Tibial nerve (tissue), 4 donors: ENCODE measurements at regions not wholly inside any gene's neighbourhood (a gene's known extent, or its start where the extent isn't known, plus 50 kb on each side); places are given as distances from the start of the nearest gene placed in this dataset.
"Not testable (repeated sequence)": the region's sequence is repeated elsewhere in the genome, so short reads cannot be mapped to it uniquely, and the experiment has no call there.

Source experiments
- EP300 ChIP-seq, 2 donors: sonication (generic); formaldehyde crosslinking; IDR thresholded peaks; one replicate each; pipeline ENCODE4 v1.6.1; 2017; ENCODE audit warnings: antibody characterized with exemption in 2 of 2, mild to moderate bottlenecking in 1 of 2
- TF ChIP-seq, protein P1 (sequence below), 5 experiments: fragments of 200-600 bp in 3 of 5; fragments of 450-650 bp in 2 of 5; sonication (generic) in 3 of 5; IDR thresholded peaks; one replicate each; pipeline ENCODE4 v1.5.1; 2016 to 2019; ENCODE audit warnings: antibody characterized with exemption in 5 of 5, mild to moderate bottlenecking in 3 of 5, moderate library complexity in 2 of 5

GRCh38 chr1:206256935-206257334, 53.6 kb downstream of the SRGAP2 start:
- TF ChIP-seq, protein P1, sequence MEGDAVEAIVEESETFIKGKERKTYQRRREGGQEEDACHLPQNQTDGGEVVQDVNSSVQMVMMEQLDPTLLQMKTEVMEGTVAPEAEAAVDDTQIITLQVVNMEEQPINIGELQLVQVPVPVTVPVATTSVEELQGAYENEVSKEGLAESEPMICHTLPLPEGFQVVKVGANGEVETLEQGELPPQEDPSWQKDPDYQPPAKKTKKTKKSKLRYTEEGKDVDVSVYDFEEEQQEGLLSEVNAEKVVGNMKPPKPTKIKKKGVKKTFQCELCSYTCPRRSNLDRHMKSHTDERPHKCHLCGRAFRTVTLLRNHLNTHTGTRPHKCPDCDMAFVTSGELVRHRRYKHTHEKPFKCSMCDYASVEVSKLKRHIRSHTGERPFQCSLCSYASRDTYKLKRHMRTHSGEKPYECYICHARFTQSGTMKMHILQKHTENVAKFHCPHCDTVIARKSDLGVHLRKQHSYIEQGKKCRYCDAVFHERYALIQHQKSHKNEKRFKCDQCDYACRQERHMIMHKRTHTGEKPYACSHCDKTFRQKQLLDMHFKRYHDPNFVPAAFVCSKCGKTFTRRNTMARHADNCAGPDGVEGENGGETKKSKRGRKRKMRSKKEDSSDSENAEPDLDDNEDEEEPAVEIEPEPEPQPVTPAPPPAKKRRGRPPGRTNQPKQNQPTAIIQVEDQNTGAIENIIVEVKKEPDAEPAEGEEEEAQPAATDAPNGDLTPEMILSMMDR (IDR thresholded peaks at IDR 0.05): not testable (repeated sequence)
- not testable (repeated sequence) for TF ChIP-seq EP300 (IDR thresholded peaks at IDR 0.05)
